HAP-1 (cell line): ENCODE measurements at regions not wholly inside any gene's neighbourhood (a gene's known extent, or its start where the extent isn't known, plus 50 kb on each side); places are given as distances from the start of the nearest gene placed in this dataset.

Experiments
- DNase-seq, 2 experiments: peaks; one replicate each; pipeline ENCODE4 v3.0.0-alpha.2; 2016 to 2020; ENCODE audit warnings: low spot score in 2 of 2
- H3K27me3 ChIP-seq: fragments of 250-450 bp; sonication (Bioruptor Pico); 2 replicates; pipeline ENCODE4 v1.5.1; 2020; ENCODE audit warnings: low read depth, mild to moderate bottlenecking, moderate library complexity
- H3K36me3 ChIP-seq: fragments of 250-450 bp; sonication (Bioruptor Pico); replicated peaks from 2 replicates; pipeline ENCODE4 v1.5.1; 2020; ENCODE audit warnings: mild to moderate bottlenecking
- H3K4me1 ChIP-seq: fragments of 250-450 bp; sonication (Bioruptor Pico); 2 replicates; pipeline ENCODE4 v1.5.1; 2020; ENCODE audit warnings: mild to moderate bottlenecking
- H3K4me3 ChIP-seq: fragments of 250-450 bp; sonication (Bioruptor Pico); 2 replicates; pipeline ENCODE4 v1.5.1; 2020; ENCODE audit warnings: mild to moderate bottlenecking, moderate library complexity
- H3K9me3 ChIP-seq: fragments of 250-450 bp; sonication (Bioruptor Pico); 2 replicates; pipeline ENCODE4 v1.5.1; 2020; ENCODE audit warnings: mild to moderate bottlenecking, moderate library complexity
- in situ Hi-C: fragments of 300-500 bp; cut with MboI; formaldehyde crosslinking; loops from 3 replicates; pipeline ENCODE4 v1.14.3; 2020; ENCODE audit warnings: low sequenced_read_pairs, inconsistent platforms, mixed read lengths

GRCh38 chr2:221637851-221638250 lies 65.7 kb upstream of the EPHA4 start:
- no peaks in the 10 kb centered on the region for H3K27me3 ChIP-seq
- no peaks in the 10 kb centered on the region for H3K9me3 ChIP-seq
- no peaks in the 10 kb centered on the region for H3K4me1 ChIP-seq
- H3K36me3 ChIP-seq = no peaks in the 10 kb centered on the region
- no peak for DNase-seq
- in situ Hi-C loops = no loop called here
- no peak overlapping the region for H3K4me3 ChIP-seq

GRCh38 chr2:221635949-221636348 lies 63.8 kb upstream of the EPHA4 start:
- Histone ChIP-seq H3K4me3 (no peak overlapping the region), H3K27me3 (no peaks in the 10 kb centered on the region), H3K4me1 (peaks cover 3% of the 10 kb centered on the region; the same call in 1 of the 2 replicates), H3K9me3 (no peaks in the 10 kb centered on the region), H3K36me3 (no peaks in the 10 kb centered on the region)
- in situ Hi-C loops = no loop called here
- DNase-seq = no peak

DNA sequence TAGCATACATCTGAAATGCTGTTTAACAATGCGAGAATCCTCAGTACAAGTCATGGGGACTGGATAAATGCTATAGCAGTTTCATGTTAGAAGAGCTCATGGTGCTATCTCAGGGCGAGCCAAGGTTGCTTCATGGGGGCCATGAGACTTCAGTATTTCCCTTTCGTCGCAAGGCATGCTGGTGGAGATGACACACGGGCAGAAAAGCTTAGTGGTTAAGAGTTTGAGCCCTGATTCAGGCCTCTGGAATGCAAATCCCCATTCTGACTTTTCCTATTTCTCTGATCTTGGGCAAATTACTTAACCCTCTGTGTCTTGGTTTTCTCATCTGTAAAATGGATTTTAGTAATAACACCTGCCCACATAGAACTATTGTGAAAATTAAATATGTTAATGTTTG lies 57.4 kb upstream of the EPHA4 start:
- Histone ChIP-seq H3K9me3 (no peaks in the 10 kb centered on the region), H3K36me3 (no peaks in the 10 kb centered on the region), H3K4me3 (no peak overlapping the region), H3K27me3 (no peaks in the 10 kb centered on the region), H3K4me1 (peaks cover 15% of the 10 kb centered on the region)
- in situ Hi-C loops = no loop called here
- no peak for DNase-seq

- DNase-seq = no peak
- no peaks in the 10 kb centered on the region for H3K27me3 ChIP-seq
Measured at GRCh38 chr2:221624475-221624874, 52.4 kb upstream of the EPHA4 start.

More at GRCh38 chr2:221624475-221624874, 52.4 kb upstream of the EPHA4 start:
- H3K36me3 ChIP-seq = no peaks in the 10 kb centered on the region
- H3K4me3 ChIP-seq = no peak overlapping the region
- peaks cover 13% of the 10 kb centered on the region for H3K4me1 ChIP-seq
- no peaks in the 10 kb centered on the region for H3K9me3 ChIP-seq
- in situ Hi-C loops = no loop called here
